Keratinocyte (primary cell): ENCODE measurements at regions not wholly inside any gene's neighbourhood (a gene's known extent, or its start where the extent isn't known, plus 50 kb on each side); places are given as distances from the start of the nearest gene placed in this dataset.

Experiments used
- DNase-seq: peaks from one replicate; pipeline ENCODE4 v3.0.0-alpha.2; 2011; ENCODE audit warnings: low read depth, missing footprints, low spot score
- FAIRE-seq: peaks from 2 replicates; lab custom pipeline; 2011; peaks lifted over from hg19 to GRCh38; lab: Jason Lieb, UNC
- H2AFZ ChIP-seq: 2 replicates; pipeline ENCODE4 v1.6.0; 2012; ENCODE audit warnings: low read length, control low read depth, inconsistent platforms; ENCODE audit not compliant: control insufficient read depth
- H3K27ac ChIP-seq: 2 replicates; pipeline ENCODE4 v1.5.1; 2011; ENCODE audit warnings: low read length; ENCODE audit not compliant: control insufficient read depth, insufficient read depth
- H3K27me3 ChIP-seq: 3 replicates; pipeline ENCODE4 v1.6.0; 2011; ENCODE audit warnings: low read length; ENCODE audit not compliant: control insufficient read depth, insufficient read depth; ENCODE audit errors: extremely low read depth
- H3K36me3 ChIP-seq, 2 experiments: 2 replicates in 1 of 2; 3 replicates in 1 of 2; pipeline ENCODE4 v1.5.1; 2011; ENCODE audit warnings: low read length in 2 of 2, mild to moderate bottlenecking in 1 of 2; ENCODE audit not compliant: control insufficient read depth in 2 of 2, insufficient read depth in 2 of 2; ENCODE audit errors: extremely low read depth in 1 of 2
- H3K4me1 ChIP-seq: 3 replicates; pipeline ENCODE4 v1.5.1; 2011; ENCODE audit warnings: low read length; ENCODE audit not compliant: control insufficient read depth, insufficient read depth; ENCODE audit errors: extremely low read depth
- H3K4me2 ChIP-seq: 3 replicates; pipeline ENCODE4 v1.6.0; 2011; ENCODE audit warnings: low read depth, low read length; ENCODE audit not compliant: control insufficient read depth, insufficient read depth; ENCODE audit errors: extremely low read depth
- H3K4me3 ChIP-seq, 3 experiments: fragments of 200-600 bp in 1 of 3; sonication (generic) in 1 of 3; 2 replicates in 2 of 3; 3 replicates in 1 of 3; pipeline ENCODE4 v1.5.1; 2011 to 2016; ENCODE audit warnings: low read length in 3 of 3, mild to moderate bottlenecking in 3 of 3, control low read depth in 2 of 3, inconsistent platforms in 1 of 3, low read depth in 1 of 3, mixed read lengths in 1 of 3, mixed run types in 1 of 3, moderate library complexity in 1 of 3; ENCODE audit not compliant: control insufficient read depth in 2 of 3, insufficient read depth in 2 of 3; ENCODE audit errors: extremely low read depth in 1 of 3
- H3K79me2 ChIP-seq: 2 replicates; pipeline ENCODE4 v1.6.0; 2012; ENCODE audit warnings: low read length; ENCODE audit not compliant: control insufficient read depth, insufficient read depth
- H3K9ac ChIP-seq: 3 replicates; pipeline ENCODE4 v1.6.0; 2011; ENCODE audit warnings: low read length; ENCODE audit not compliant: control insufficient read depth, insufficient read depth; ENCODE audit errors: extremely low read depth
- H3K9me1 ChIP-seq: 3 replicates; pipeline ENCODE4 v1.6.0; 2011; ENCODE audit warnings: low read length; ENCODE audit not compliant: control insufficient read depth, insufficient read depth; ENCODE audit errors: extremely low read depth
- H3K9me3 ChIP-seq: 2 replicates; pipeline ENCODE4 v1.5.1; 2012; ENCODE audit warnings: low read depth, low read length; ENCODE audit not compliant: control insufficient read depth
- H4K20me1 ChIP-seq: 3 replicates; pipeline ENCODE4 v1.6.0; 2011; ENCODE audit warnings: low read length; ENCODE audit not compliant: control insufficient read depth, insufficient read depth; ENCODE audit errors: extremely low read depth
- EZH2 ChIP-seq: IDR thresholded peaks from one replicate; pipeline ENCODE4 v1.6.1; 2012; ENCODE audit warnings: inconsistent platforms, mild to moderate bottlenecking, low read length, moderate library complexity
- dilution Hi-C: fragments of 300-500 bp; cut with MboI; formaldehyde crosslinking; loops from one replicate; pipeline ENCODE4 v1.7.0; 2020; ENCODE audit warnings: low sequenced_read_pairs; ENCODE audit not compliant: extremely low pct_ligation_motif_present
- TF ChIP-seq, protein P1 (sequence below), 3 experiments: IDR thresholded peaks in 1 of 3; conservative IDR thresholded peaks in 1 of 3; optimal IDR thresholded peaks in 1 of 3; 2 replicates in 2 of 3; 3 replicates in 1 of 3; pipeline versions ENCODE3 to v1.5.1; 2011; ENCODE audit warnings: low read length in 3 of 3, mild to moderate bottlenecking in 3 of 3, moderate library complexity in 2 of 3, control low read depth in 1 of 3, inconsistent platforms in 1 of 3; ENCODE audit not compliant: insufficient read depth in 2 of 3; ENCODE audit errors: extremely low read depth in 1 of 3

DNA sequence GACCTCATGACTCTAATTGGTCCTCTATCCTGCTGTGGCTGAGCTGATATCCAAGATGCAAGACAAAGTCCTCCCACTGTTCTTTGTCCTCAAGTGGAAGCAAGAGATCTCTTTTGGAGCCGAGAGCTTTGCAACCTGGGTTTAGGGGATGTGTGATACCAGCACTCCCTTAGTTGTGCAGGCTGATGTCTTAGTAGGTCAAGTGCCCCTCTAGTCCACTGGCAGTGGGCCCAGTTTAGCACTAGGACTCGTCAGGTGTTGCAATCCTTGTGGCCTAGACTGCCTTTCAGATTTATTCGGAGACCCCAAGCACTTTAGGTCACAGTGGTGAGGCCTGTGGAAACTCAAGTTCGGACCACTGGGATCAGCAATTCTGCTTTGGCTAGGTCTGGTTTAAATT is 64.0 kb downstream of the GPRASP3 start:
- dilution Hi-C loops = no loop called here
- DNase-seq = no peak
- no peak overlapping the region for H3K4me2 ChIP-seq
- no peak overlapping the region for H3K9ac ChIP-seq
- no peaks in the 10 kb centered on the region for H4K20me1 ChIP-seq
- no peak for FAIRE-seq
- no peaks in the 10 kb centered on the region for H3K4me1 ChIP-seq
- no peaks in the 10 kb centered on the region for H3K27me3 ChIP-seq
- H3K79me2 ChIP-seq = no peaks in the 10 kb centered on the region
- no peaks in the 10 kb centered on the region for H3K36me3 ChIP-seq
- TF ChIP-seq EZH2 = no peak
- TF ChIP-seq, protein P1, sequence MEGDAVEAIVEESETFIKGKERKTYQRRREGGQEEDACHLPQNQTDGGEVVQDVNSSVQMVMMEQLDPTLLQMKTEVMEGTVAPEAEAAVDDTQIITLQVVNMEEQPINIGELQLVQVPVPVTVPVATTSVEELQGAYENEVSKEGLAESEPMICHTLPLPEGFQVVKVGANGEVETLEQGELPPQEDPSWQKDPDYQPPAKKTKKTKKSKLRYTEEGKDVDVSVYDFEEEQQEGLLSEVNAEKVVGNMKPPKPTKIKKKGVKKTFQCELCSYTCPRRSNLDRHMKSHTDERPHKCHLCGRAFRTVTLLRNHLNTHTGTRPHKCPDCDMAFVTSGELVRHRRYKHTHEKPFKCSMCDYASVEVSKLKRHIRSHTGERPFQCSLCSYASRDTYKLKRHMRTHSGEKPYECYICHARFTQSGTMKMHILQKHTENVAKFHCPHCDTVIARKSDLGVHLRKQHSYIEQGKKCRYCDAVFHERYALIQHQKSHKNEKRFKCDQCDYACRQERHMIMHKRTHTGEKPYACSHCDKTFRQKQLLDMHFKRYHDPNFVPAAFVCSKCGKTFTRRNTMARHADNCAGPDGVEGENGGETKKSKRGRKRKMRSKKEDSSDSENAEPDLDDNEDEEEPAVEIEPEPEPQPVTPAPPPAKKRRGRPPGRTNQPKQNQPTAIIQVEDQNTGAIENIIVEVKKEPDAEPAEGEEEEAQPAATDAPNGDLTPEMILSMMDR (optimal IDR thresholded peaks at IDR 0.05 in 1 of 3, IDR thresholded peaks at IDR 0.05 in 1 of 3, conservative IDR thresholded peaks at IDR 0.05 in 1 of 3; ENCODE audit: extremely low read depth in 1 of 3, insufficient read depth in 2 of 3, low read length in 3 of 3) = no peak
- no peaks in the 10 kb centered on the region for H3K9me3 ChIP-seq
- no peak overlapping the region for H2AFZ ChIP-seq
- no peaks in the 10 kb centered on the region for H3K9me1 ChIP-seq
- H3K27ac ChIP-seq = no peak overlapping the region
- H3K4me3 ChIP-seq = no peak overlapping the region

DNA sequence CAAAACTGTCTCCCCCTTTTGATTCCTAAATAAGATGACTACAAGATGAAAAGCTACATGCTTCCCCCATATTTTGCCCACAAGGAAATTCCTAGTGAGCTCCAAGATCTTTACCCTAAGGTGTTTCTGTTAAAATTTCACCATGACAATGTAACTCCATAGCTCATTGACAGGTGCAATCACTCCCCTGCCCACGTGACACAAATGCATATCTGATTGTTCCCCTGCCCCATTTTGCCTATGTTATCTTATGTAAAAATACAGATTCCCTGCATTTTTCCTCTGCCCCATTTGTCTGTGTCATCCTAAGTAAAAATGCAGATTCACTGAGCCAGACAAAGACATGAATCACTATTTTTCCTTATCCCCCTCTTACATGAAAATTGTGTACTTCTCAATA is 66.7 kb downstream of the GPRASP3 start:
- no peak overlapping the region for H2AFZ ChIP-seq
- FAIRE-seq = no peak
- dilution Hi-C loops = no loop called here

More for the DNA sequence above, 66.7 kb downstream of the GPRASP3 start:
- H3K4me2 ChIP-seq = no peak overlapping the region
- H4K20me1 ChIP-seq = no peaks in the 10 kb centered on the region
- H3K9me1 ChIP-seq = no peaks in the 10 kb centered on the region
- no peaks in the 10 kb centered on the region for H3K4me1 ChIP-seq
- TF ChIP-seq, protein P1 (optimal IDR thresholded peaks at IDR 0.05 in 1 of 3, IDR thresholded peaks at IDR 0.05 in 1 of 3, conservative IDR thresholded peaks at IDR 0.05 in 1 of 3; ENCODE audit: extremely low read depth in 1 of 3, insufficient read depth in 2 of 3, low read length in 3 of 3) = no peak
- no peak for TF ChIP-seq EZH2
- H3K9me3 ChIP-seq = no peaks in the 10 kb centered on the region
- no peak overlapping the region for H3K9ac ChIP-seq
- H3K36me3 ChIP-seq = no peaks in the 10 kb centered on the region
- H3K4me3 ChIP-seq = no peak overlapping the region
- H3K27me3 ChIP-seq = no peaks in the 10 kb centered on the region
- no peak for DNase-seq
- H3K27ac ChIP-seq = no peak overlapping the region
- H3K79me2 ChIP-seq = no peaks in the 10 kb centered on the region
